ENCODE measurements at regions not wholly inside any gene's neighbourhood (a gene's known extent, or its start where the extent isn't known, plus 50 kb on each side); places are given as distances from the start of the nearest gene placed in this dataset.
"Not testable (repeated sequence)": the region's sequence is repeated elsewhere in the genome, so short reads cannot be mapped to it uniquely, and the experiment has no call there.

DNA sequence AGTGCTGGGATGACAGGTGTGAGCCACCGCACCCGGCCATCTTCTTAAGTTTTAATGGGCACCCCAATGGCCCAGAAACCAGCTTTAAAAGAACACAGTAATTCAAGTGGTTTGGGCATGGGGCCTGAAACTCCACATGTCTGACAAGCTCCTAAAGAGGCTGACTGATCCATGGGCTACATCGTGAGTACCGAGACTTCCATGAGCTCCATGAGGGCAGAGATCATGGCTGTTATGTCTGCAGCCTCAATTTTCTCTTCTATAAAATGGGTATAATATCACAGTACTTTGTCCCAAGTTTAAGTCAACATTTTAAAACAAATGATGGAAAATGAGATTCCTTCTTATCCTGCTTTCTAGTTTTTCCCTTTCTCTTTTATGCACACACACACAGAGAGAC, 397.6 kb upstream of the MAF start:
- no peak for DNase-seq

DNA sequence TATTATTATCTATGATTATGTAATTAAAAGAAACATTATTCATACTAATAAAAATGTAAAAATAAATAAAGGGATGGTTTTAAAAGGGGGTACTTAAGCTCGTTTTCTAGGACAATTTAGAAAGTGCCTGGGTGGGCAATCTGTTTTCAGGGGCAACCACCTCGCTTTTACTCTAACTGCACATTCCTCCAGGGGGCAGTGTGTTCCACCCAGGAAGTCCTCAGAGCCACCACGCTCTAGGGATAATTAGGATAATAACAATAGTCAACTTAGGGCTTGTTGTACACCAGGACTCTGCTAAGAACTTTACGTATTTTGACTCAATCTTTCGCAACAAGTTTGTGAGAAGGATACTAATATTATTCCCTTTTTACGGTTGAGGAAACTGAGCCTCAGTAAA, 396.7 kb upstream of the MAF start:
- DNase-seq = peak; percentile 4

DNA sequence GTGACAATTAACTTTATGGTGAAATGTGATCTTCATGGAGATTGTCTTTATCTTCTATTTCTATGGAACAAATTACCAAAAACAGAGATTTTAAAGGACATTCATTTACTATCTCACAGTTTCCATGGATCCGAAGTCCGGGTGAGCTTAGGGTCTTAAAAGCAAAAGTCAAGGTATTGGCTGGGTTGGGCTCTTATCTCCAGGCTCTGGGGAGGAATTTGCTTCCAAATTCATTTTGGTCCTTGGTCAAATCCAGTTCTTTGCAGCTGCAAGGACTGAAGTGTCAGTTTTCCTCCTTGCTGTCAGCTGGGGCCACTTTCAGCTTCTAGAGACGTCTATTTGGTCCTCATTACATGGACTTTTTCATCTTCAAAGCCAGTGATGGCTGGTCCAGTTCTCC, 395.8 kb upstream of the MAF start:
- no peak for DNase-seq

DNA sequence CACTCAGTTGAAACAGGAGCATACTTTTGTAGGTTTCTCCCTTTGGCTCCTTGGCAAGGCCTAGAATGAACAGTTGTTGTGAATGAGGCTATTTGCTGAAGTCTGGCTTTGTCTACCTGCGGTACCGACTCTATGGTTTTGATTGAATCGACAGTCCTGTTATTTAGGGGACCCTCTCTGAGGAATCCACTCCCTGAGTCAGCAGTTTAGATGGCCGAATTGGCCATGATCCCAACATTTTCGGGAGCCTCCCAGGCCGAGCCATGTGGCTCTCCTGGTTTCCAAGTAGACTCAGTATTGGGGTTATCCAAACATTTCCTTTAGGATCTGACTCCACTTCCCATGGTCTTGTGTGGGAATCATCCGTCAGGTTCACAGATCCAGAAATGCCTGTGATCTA, 394.8 kb upstream of the MAF start:
- DNase-seq = no peak

DNA sequence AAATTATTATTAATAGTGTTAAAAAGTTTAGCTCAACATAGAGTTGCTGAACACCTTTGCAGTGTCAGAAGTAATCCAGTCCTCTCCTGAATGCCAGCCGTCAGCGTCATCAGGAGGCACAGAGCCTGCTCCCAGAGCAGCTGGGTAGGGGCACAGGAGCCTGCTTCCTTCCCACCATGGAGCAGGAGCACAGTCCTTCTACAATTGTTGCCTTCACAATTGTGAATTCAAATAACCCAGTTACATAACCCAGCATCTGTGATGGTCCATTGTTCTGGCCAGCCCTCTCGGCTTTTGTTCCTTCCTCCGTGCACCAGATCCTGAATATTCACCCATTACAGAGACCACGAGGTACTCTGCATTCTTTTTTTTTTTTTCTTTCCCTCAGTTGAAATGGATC, 393.9 kb upstream of the MAF start:
- no peak for DNase-seq

DNA sequence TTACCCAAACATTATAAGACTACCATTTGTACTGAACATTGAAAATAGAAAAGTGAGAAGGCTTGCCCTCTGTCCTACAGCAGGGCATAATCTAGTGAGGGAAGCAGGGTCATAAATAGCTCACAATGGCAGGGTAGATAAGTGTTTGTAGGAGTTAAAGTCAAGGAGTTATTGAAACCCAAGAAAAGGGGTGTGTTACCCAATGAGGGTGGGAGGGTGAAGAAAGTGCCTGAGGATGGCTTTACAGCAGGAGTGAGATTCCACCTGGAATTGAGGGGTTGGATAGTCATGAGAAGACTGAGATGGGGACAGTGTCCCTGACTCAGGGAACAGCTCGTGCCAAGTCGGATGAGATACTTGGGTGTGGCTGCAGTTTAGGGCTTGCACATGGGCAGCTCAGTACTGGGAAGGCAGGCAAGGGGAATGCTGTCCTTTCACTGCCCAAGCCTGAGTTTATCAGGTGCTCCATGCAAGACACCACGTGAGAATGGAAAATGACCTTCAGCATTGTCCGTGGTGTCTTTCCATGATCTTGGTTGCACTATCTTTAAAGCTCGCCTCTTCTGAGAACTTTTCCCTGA, 393.2 kb upstream of the MAF start:
- no peak for DNase-seq

DNA sequence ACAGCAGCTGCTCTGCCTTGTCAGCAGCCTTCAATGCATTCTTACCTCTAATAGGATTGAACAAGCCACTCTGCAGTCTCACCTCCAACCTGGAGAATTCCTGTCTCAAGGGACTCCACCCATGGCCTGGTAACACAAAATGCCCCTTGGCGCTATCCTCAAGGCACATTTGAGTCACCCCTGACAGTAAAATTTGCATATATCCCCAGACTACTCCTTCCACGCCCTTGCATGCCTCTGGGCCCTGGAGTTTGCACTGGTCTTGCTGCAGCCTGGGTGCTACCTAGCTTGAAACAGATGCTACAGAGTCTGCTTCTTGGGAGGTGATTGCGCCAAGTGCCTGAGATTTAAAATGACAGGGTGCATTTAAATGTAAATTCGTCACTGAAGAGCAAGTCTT, 391.4 kb upstream of the MAF start:
- no peak for DNase-seq

DNA sequence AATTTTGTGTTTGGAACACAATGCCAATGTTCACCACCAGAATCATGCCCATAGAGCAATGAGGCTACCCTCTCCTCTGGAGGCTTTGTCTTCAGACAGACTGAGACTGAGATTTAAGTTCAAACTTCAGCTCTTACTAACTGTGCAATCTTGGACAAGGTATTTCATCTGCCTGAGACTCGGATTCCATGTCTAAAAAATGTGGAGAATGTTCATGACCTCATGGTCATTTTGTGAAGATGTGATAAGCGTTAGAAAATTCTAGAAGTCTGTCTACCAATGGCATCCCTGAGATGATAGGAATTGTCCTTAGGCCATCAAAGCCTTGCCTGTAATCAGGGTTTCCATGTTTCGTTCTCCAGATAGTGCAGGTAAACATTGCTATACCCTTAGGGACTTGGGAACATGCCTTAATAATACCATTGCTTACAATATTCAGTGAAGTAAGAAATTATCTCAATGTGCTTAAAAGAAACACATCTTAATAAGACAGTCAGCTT, 388.2 kb upstream of the MAF start:
- DNase-seq = no peak

DNA sequence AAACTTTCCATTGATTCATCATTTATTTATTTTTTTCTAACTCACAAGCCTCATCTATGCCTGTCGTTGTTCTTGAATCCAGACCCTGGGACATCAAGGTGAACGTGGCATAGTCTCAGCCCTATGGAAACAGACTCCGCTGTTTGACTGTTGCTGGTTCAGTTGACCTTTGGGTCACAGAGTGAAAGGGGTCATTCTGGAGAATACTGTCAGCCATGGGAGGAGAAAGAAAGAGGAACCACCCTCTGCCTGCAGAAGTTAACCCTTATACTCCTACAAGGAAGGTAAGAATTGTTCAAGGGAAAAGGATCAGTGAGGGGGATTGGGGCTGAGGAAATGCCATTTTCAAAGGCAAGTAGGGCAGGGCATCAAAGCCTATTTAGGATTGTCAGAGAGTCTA, 387.6 kb upstream of the MAF start:
- DNase-seq = no peak

DNA sequence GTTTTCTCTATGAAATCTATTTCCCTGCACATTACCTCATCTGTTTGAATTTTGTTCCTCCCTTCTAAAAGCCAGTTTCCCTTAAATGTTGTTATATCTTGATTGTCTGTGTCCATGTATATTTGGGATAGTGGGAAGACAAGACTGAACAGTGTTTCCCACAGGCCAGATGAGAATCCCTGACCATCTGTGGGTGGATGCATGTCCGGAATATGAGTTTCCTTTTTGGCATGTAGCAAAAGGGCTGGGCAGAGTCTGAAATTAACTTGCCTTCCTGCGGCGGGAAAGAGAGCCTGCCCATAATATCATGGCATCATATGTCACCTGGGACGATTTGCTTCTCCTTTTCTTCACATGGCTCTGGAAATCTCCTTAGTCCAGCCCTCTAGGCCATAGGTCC, 385.8 kb upstream of the MAF start:
- DNase-seq = no peak

DNA sequence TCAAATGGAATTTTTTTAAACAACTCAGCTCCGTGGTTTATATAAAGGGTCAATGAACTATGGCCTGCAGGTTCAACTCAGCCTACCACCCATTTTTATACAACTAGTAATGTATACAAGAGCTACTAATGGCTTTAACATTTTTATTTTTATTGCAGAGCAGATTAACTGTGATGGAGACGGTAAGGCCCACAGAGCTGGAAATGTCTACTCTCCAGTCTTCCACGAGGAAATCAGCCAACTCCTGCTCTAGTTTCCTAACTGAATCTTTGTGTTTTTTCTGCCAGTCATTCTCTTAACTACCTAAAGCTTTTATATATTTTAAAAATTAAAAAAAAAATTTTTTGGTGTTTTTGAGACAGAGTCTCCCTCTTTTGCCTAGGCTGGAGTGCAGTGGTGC, 385.1 kb upstream of the MAF start:
- no peak for DNase-seq

DNA sequence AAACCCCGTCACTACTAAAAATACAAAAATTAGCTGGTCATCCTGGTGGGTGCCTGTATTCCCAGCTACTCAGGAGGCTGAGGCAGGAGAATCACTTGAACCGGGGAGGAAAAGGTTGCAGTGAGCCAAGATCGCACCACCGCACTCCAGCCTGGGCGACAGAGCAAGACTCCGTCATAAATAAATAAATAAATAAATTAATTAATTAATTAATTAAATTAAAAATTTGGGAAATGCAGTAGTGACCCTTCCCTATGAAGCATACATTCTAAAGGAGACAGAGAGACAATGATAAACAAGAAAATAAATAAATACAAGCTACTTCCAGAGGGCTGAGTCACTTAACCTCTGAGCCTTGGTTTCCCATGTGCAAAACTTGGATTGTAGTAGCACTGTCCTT, 383.6 kb upstream of the MAF start:
- not testable (repeated sequence) for DNase-seq

DNA sequence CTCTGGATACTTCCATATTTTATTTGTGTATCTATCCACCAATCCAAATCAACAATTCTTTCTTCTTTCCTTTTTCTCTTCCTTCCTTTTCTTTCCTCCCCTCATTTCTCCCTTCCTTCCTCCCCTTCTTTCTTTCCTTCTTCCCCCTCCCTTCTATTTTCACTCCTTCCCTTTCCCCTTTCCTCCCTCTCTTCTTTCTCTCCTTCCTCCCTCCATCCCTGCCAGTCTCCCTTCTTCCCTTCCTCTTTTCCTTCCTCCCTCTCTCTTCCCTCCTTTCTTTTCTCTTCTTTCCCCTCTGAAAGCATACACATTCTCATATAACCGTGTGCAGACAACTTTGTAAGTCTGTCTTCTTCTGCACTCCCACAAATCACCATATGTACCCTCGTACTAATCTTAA, 382.3 kb upstream of the MAF start:
- no peak for DNase-seq

DNA sequence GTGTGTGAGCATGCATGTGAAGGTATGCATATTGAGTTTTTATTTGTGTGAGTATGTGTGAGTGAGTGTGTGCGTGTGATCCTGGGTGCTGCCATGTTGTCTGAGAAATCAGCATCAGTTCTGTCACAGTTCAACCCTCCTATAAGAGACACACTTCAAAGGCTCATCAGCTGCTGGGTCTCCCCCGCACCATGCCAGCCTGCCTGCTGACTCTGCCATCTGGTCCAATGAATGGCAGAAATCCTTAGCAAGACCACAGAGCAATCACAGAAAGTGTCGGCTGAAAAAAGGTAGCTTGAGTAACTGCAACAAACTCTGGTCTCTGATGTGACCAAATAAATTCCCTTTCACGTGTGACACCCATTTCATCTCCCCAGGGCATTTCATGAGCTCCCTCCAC, 381.8 kb upstream of the MAF start:
- DNase-seq = peak; percentile 47

DNA sequence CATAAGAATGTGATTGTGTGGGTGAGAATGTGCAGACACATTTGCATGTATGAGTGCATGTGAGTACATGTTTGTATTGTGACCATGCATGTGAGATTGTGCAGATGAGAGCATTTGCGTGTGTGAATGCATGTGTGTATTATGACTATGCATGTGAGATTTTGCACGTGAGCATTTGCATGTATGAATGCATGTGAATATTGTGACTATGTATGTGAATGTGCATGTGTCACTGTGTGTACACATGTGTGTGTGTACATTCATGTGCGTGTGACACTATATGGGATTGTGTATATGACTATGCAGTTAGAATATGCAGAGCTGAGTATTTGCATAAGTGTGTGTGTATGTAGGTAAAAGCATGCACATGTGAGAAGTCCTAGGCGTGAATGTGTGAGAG, 381.3 kb upstream of the MAF start:
- no peak for DNase-seq

DNA sequence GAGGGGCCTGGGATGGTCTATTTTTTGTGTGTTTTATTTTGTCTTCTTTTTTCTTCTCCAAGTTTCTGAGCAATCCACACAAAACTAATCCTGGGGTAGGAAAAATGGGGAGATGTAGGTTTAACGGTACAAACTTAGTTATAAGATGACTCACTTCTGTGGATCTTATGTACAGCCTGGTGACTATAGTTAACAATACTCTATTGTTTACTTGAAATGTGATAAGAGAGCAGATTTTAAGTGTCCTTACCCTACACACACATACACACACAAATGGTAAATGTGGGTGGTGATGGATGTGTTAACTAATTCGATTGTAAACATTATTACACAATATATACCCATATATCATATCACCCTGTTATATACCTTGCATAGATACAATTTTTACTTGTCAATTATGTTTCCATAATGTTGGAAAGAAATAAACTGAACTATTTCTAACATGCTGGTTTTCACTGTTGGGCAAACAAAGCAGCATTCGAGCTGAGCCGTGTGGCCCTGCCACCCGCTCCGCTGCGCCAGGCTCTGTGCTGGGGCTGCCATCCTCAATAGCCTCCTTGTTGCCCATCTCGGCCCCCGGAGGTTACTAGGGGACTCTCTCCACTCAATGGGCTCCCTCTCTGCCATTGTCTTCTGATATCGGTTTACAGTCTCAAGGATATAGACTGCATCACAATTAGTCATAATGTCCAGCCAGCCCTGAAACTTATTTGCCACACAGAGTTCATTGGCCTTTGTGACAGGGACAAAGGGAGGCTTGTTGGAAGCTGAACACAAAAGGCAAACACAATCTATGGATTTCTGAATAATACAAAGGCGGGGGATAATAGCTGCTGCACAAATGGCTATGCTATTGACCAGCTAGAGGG, 380.3 kb upstream of the MAF start:
- DNase-seq = no peak

DNA sequence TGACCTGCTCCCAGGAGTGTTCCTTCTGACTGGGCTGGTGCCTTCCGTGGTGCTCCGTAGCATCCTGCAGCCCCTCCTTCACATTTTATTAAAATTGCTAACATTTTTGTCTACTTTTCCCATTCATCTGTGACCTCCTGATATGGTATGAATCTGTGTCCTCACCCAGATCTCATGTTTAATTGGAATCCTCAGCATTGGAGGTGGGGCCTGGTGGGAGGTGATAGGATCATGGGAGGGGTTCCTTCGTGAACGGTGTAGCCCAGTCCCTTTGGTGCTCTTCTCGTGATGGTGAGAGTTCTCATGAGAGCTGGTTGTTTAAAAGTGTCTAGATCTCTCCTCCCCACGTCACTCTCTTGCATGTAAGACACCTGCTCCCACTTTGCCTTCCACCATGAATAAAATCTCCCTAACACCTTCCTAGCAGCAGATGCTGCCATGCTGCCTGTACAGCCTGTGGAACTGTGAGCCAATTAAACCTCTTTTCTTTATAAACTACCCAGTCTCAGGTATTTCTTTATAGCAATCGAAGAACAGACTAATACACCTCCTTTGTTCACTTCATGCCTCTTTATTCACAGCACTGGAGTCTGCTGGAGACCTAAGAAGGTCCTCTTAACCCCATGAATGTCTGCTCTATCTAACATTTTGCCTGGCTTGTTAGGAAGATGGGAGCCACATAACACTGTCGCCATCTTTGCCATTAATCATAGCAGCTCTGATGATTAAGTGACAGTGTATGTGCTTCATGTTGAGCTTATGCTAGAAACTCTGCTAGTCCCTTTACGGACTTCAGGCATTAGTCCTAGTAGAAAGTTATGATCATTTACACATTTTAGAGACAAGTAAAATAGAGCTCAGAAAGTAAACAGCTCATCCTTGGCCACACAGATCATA, 377.7 kb upstream of the MAF start:
- no peak for DNase-seq

DNA sequence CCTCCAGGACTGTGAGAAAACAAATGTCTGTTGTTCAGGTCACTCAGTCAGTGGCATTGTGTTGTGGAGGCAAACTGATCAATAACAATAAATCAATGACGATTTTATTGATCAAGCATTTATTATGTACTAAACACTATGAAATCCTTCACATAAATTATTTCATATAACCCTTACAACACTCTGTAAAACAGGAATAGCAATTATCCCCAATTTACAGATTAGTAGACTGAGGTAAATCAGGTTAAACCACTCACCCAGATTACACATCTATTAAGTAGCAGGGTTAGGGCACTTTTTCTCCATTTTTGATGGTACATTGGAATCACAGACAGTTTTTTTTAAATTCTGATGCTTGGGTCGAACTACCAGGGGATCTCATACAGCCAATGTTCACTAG, 372.8 kb upstream of the MAF start:
- no peak for DNase-seq

DNA sequence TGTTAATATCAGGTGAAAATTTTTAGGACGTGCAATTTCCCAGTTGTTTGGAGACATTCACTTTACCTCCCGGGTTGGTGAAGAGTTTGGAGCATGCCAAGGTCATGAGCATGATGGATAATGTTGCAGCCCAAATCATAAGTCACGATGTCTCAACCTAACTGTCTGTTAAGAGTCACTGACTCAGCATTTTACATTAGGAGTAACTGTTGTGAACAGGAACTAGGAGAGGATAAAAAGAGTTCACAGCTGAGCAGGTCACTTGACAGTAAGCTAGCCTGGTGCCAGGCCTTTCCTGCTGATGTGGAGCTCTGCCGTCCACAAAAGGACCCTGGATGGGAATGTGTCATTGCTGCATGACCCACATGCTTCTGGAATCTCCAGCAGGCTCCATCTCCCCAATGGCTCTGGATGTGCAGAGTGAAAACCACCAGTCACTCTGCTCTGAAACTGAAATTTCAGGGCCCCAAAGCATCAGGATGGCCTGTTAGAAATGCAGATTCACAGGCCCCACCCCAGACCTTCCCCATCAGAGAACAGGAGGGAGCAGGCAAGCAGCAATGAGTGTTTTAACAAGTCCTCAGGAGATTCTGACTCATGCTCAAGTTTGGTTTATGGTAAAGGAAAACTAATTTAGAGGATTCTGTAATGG, 371.6 kb upstream of the MAF start:
- DNase-seq = no peak

DNA sequence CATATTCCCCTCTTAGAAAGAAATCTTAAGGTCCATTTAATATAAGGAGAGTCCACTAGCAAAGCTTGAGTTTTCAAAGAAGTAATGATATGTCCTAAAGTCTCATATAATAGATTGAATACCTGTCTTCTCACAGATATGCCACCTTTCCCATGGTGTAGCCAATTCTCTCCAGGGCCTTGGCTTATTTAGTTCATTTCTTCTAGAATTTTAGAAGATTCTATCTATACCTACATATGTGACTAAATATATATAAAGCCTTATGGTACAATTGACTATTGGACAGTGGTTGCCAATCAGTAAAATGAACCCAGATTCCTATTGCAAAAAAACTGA, 370.7 kb upstream of the MAF start:
- DNase-seq = no peak

DNA sequence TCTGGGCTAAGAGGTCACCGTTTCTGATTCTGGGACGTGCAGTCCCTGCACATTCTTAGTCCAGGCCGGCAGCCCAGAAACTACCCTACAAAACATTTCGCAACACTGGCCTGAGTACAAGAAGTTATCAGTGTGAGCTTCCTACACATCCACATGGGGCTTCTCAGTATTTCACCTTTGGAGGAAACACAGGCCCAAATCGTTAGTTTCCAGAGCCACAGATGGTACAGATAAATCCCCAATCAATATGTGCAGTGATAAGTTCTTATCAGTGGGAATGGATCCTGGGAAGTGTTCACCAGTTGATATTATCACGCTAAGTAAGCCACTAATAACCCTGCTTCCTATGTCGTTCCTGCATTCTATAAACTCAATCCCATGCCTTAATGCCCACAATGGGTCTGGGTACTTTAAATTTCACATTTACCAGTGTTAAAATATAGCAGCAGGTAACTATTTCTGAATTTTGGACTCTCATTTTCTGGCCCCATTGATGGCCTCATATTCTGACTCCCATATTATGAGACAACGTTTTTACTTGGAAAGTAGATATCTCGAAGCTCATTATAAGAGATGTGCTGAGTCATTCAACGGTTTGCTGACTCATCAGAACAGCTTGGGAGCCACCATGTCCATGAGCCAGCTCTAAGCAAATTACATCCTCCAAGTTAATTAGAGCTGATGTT, 370.2 kb upstream of the MAF start:
- DNase-seq = no peak

DNA sequence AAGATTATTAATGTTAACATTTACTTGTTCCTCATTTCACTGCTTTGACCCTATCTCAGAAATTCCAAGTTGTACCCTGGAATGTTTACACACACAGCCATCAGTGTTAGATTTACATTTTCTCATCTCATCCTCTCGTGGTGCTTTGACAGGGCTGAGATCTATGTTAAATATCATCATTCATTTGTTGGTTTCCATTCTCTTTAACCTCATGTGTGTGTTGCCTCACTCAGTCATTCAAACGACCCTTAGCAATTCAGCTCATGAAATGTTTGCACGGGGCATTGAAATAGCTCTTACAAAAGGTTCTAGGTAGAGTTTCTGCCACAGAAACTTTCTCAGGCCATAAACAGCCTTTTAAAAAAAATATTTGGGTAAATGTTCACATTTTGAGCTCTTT, 369.6 kb upstream of the MAF start:
- no peak for DNase-seq

DNA sequence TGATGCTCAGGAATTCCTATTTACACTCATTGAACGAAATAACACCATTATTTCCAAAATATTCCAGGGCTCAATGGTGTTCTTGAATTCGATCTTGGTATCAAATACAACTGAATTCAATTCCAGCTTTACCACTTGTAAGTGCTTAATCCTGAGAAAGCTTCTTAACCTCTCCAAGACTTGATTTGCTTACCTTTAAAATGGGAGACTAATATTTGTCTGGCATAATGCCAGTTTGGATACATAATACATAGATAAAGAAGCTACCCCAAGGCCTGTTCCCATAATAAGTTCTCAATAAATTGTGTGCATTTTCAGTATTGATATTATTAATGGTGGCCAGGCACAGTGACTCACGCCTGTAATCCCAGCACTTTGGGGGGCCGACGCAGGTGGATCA, 368.9 kb upstream of the MAF start:
- no peak for DNase-seq
